HEK293 (cell line): ENCODE measurements at regions not wholly inside any gene's neighbourhood (a gene's known extent, or its start where the extent isn't known, plus 50 kb on each side); places are given as distances from the start of the nearest gene placed in this dataset.

Experiments used
- CTCF ChIA-PET: fragments of 350-600 bp; formaldehyde crosslinking; extraction: SDS; loops from one replicate; lab custom pipeline; 2021; ENCODE audit warnings: antibody characterized with exemption; lab: Yijun Ruan, JAX
- POLR2A ChIA-PET: fragments of 300-600 bp; formaldehyde crosslinking; extraction: SDS; loops from one replicate; lab custom pipeline; 2020; ENCODE audit warnings: antibody characterized with exemption, inconsistent platforms; lab: Yijun Ruan, JAX
- H3K27ac ChIP-seq: fragments of 200-500 bp; sonication (Bioruptor generic); 2 replicates; pipeline ENCODE4 v1.5.1; 2014; ENCODE audit warnings: low read depth, low read length, control low read depth, inconsistent platforms; ENCODE audit errors: extremely low read depth
- H3K36me3 ChIP-seq, 2 experiments: fragments of 200-500 bp in 1 of 2; sonication (Bioruptor generic) in 1 of 2; 1 replicate in 1 of 2; 2 replicates in 1 of 2; pipeline ENCODE4 v1.5.1; 2014 to 2017; ENCODE audit warnings: inconsistent platforms in 2 of 2, low read length in 2 of 2; ENCODE audit not compliant: control insufficient read depth in 2 of 2, insufficient read depth in 1 of 2
- H3K4me1 ChIP-seq: fragments of 200-500 bp; sonication (Bioruptor generic); 2 replicates; pipeline ENCODE4 v1.5.1; 2014; ENCODE audit warnings: mild to moderate bottlenecking, low read length, inconsistent platforms; ENCODE audit not compliant: control insufficient read depth, insufficient read depth
- H3K4me3 ChIP-seq: 2 replicates; pipeline ENCODE4 v1.5.1; 2011; ENCODE audit warnings: low read depth, mild to moderate bottlenecking, control low read depth, low read length, moderate library complexity
- H3K9me3 ChIP-seq: fragments of 200-500 bp; sonication (Bioruptor generic); 2 replicates; pipeline ENCODE4 v1.5.1; 2014; ENCODE audit warnings: low read depth, low read length, inconsistent platforms; ENCODE audit not compliant: control insufficient read depth, insufficient read depth
- BCL11B ChIP-seq: fragments of 450-650 bp; formaldehyde crosslinking; IDR thresholded peaks from 2 replicates; pipeline ENCODE4 v1.5.1; 2016; ENCODE audit warnings: low read depth, missing biosample characterization, missing genetic modification characterization
- FEZF1 ChIP-seq: fragments of 450-650 bp; formaldehyde crosslinking; IDR thresholded peaks from 2 replicates; pipeline ENCODE4 v1.5.1; 2016; ENCODE audit warnings: missing biosample characterization, missing genetic modification characterization
- GLIS1 ChIP-seq: fragments of 450-650 bp; formaldehyde crosslinking; IDR thresholded peaks from 2 replicates; pipeline ENCODE4 v1.5.1; 2016; ENCODE audit warnings: missing biosample characterization, missing genetic modification characterization
- HOXC10 ChIP-seq: sonication (generic); formaldehyde crosslinking; IDR thresholded peaks from 2 replicates; pipeline ENCODE4 v1.8.1; 2023; ENCODE audit warnings: mild to moderate bottlenecking, missing genetic modification reagents
- HOXD13 ChIP-seq: sonication (generic); formaldehyde crosslinking; IDR thresholded peaks from 2 replicates; pipeline ENCODE4 v1.8.0; 2022; ENCODE audit warnings: missing genetic modification reagents, borderline replicate concordance
- REPIN1 ChIP-seq: fragments of 450-650 bp; formaldehyde crosslinking; IDR thresholded peaks from 2 replicates; pipeline ENCODE4 v1.5.1; 2017; ENCODE audit warnings: missing biosample characterization, missing genetic modification characterization, low read depth
- ZBTB17 ChIP-seq: fragments of 450-650 bp; formaldehyde crosslinking; IDR thresholded peaks from 2 replicates; pipeline ENCODE4 v1.5.1; 2016; ENCODE audit warnings: missing biosample characterization, missing genetic modification characterization
- ZBTB20 ChIP-seq: fragments of 450-650 bp; formaldehyde crosslinking; IDR thresholded peaks from 2 replicates; pipeline ENCODE4 v1.5.1; 2016; ENCODE audit warnings: missing biosample characterization, missing genetic modification characterization
- ZIC2 ChIP-seq: fragments of 450-650 bp; formaldehyde crosslinking; IDR thresholded peaks from 2 replicates; pipeline ENCODE4 v1.5.1; 2016; ENCODE audit warnings: missing biosample characterization, missing genetic modification characterization
- ZNF112 ChIP-seq: fragments of 450-650 bp; formaldehyde crosslinking; IDR thresholded peaks from 2 replicates; pipeline ENCODE4 v1.5.0; 2017; ENCODE audit warnings: missing biosample characterization, missing genetic modification characterization
- ZNF169 ChIP-seq: fragments of 450-650 bp; formaldehyde crosslinking; IDR thresholded peaks from 2 replicates; pipeline ENCODE4 v1.5.1; 2016; ENCODE audit warnings: missing biosample characterization, missing genetic modification characterization
- ZNF292 ChIP-seq: fragments of 450-650 bp; formaldehyde crosslinking; IDR thresholded peaks from 2 replicates; pipeline ENCODE4 v1.5.1; 2016; ENCODE audit warnings: low read depth, missing biosample characterization, missing genetic modification characterization, borderline replicate concordance
- ZNF404 ChIP-seq: fragments of 450-650 bp; formaldehyde crosslinking; IDR thresholded peaks from 2 replicates; pipeline ENCODE4 v1.5.1; 2017; ENCODE audit warnings: missing biosample characterization, missing genetic modification characterization
- ZNF426 ChIP-seq: fragments of 450-650 bp; formaldehyde crosslinking; IDR thresholded peaks from 2 replicates; pipeline ENCODE4 v1.5.1; 2017; ENCODE audit warnings: missing biosample characterization, missing genetic modification characterization, mild to moderate bottlenecking, inconsistent platforms, moderate library complexity
- ZNF473 ChIP-seq: fragments of 450-650 bp; formaldehyde crosslinking; IDR thresholded peaks from 2 replicates; pipeline ENCODE4 v1.5.1; 2017; ENCODE audit warnings: missing biosample characterization, missing genetic modification characterization
- ZNF585B ChIP-seq: fragments of 450-650 bp; formaldehyde crosslinking; IDR thresholded peaks from 2 replicates; pipeline ENCODE4 v1.5.1; 2016; ENCODE audit warnings: missing biosample characterization, missing genetic modification characterization
- ZNF600 ChIP-seq: fragments of 450-650 bp; formaldehyde crosslinking; IDR thresholded peaks from 2 replicates; pipeline ENCODE4 v1.5.1; 2016; ENCODE audit warnings: missing biosample characterization, missing genetic modification characterization
- ZNF677 ChIP-seq: fragments of 450-650 bp; IDR thresholded peaks from 2 replicates; pipeline ENCODE4 v1.5.0; 2018; ENCODE audit warnings: missing biosample characterization, mild to moderate bottlenecking, missing genetic modification characterization, moderate library complexity
- ZSCAN23 ChIP-seq: fragments of 450-650 bp; formaldehyde crosslinking; IDR thresholded peaks from 2 replicates; pipeline ENCODE4 v1.5.1; 2016; ENCODE audit warnings: missing biosample characterization, missing genetic modification characterization
- TF ChIP-seq, protein P1 (sequence below): fragments of 450-650 bp; formaldehyde crosslinking; IDR thresholded peaks from 2 replicates; pipeline ENCODE4 v1.5.1; 2016; ENCODE audit warnings: missing biosample characterization, missing genetic modification characterization
- TF ChIP-seq, protein P2 (sequence below): fragments of 450-650 bp; formaldehyde crosslinking; IDR thresholded peaks from 2 replicates; pipeline ENCODE4 v1.5.1; 2017; ENCODE audit warnings: missing biosample characterization, missing genetic modification characterization
- TF ChIP-seq, protein P3 (sequence below): fragments of 450-650 bp; formaldehyde crosslinking; conservative IDR thresholded peaks from 2 replicates; pipeline ENCODE4 v1.5.1; 2016; ENCODE audit warnings: low read depth, missing biosample characterization, missing genetic modification characterization
- TF ChIP-seq, protein P4 (sequence below): fragments of 450-650 bp; formaldehyde crosslinking; IDR thresholded peaks from 2 replicates; pipeline ENCODE4 v1.5.1; 2016; ENCODE audit warnings: missing biosample characterization, missing genetic modification characterization
- TF ChIP-seq, protein P5 (sequence below): fragments of 450-650 bp; formaldehyde crosslinking; IDR thresholded peaks from 2 replicates; pipeline ENCODE4 v1.5.1; 2016; ENCODE audit warnings: missing biosample characterization, missing genetic modification characterization

DNA sequence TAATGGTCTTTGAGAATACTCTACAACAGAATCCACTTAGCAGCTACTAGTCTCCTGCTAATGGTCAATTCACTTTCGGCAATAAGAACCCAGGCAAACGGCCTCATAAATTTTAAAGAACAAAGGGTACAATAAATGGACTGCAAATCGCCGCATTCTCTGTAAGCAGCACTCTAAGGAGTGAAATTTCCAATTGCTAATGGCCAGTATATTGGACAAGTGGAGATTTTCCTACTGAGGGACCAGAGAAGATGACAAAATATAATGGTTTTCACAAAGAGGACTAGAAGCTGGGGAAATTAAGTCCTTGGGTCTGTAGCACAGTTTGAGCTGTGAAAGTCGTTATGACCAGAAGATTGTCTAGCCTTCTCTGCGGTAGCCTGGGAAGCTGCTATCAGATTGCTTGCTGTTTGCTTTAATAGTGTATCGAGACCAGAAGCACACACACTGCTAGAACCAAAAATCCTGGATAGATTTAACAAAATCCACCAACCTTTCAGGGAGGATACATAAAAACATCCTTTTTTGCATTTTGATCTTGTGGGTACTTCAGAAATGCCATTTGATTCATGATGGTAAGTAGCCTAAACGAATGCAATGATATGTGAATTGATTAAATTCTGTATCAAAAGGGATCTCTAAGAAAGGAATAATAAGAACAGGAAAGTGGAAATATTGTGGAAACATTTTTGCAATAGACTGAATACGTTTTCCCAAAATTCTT lies 53.6 kb upstream of the ATP8B1 start:
- CTCF ChIA-PET: interaction anchor here (0.6 to 0.9 kb wide), 3 partner anchors 24 to 227 kb away, joined by 3 to 4 read pairs (median 3); no protein-coding TSS in a partner anchor
- Histone ChIP-seq H3K9me3 (no peaks in the 10 kb centered on the region), H3K4me3 (no peak overlapping the region), H3K27ac (no peak overlapping the region), H3K4me1 (no peaks in the 10 kb centered on the region), H3K36me3 (no peaks in the 10 kb centered on the region)
- TF ChIP-seq ZSCAN23 (no peak), ZIC2 (no peak), ZNF600 (tag by site-specific recombination) (no peak), ZNF169 (tag by site-specific recombination) (no peak), ZNF473 (tag by site-specific recombination) (no peak), BCL11B (tag by site-specific recombination) (no peak), HOXC10 (CRISPR knock-in tag) (no peak), ZNF585B (tag by site-specific recombination) (no peak), HOXD13 (CRISPR knock-in tag) (no peak), ZBTB20 (tag by site-specific recombination) (no peak)
- TF ChIP-seq, protein P1, sequence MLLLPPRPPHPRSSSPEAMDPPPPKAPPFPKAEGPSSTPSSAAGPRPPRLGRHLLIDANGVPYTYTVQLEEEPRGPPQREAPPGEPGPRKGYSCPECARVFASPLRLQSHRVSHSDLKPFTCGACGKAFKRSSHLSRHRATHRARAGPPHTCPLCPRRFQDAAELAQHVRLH (tag by site-specific recombination): no peak
- TF ChIP-seq, protein P2, sequence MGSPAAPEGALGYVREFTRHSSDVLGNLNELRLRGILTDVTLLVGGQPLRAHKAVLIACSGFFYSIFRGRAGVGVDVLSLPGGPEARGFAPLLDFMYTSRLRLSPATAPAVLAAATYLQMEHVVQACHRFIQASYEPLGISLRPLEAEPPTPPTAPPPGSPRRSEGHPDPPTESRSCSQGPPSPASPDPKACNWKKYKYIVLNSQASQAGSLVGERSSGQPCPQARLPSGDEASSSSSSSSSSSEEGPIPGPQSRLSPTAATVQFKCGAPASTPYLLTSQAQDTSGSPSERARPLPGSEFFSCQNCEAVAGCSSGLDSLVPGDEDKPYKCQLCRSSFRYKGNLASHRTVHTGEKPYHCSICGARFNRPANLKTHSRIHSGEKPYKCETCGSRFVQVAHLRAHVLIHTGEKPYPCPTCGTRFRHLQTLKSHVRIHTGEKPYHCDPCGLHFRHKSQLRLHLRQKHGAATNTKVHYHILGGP (tag by site-specific recombination): no peak
- TF ChIP-seq, protein P3, sequence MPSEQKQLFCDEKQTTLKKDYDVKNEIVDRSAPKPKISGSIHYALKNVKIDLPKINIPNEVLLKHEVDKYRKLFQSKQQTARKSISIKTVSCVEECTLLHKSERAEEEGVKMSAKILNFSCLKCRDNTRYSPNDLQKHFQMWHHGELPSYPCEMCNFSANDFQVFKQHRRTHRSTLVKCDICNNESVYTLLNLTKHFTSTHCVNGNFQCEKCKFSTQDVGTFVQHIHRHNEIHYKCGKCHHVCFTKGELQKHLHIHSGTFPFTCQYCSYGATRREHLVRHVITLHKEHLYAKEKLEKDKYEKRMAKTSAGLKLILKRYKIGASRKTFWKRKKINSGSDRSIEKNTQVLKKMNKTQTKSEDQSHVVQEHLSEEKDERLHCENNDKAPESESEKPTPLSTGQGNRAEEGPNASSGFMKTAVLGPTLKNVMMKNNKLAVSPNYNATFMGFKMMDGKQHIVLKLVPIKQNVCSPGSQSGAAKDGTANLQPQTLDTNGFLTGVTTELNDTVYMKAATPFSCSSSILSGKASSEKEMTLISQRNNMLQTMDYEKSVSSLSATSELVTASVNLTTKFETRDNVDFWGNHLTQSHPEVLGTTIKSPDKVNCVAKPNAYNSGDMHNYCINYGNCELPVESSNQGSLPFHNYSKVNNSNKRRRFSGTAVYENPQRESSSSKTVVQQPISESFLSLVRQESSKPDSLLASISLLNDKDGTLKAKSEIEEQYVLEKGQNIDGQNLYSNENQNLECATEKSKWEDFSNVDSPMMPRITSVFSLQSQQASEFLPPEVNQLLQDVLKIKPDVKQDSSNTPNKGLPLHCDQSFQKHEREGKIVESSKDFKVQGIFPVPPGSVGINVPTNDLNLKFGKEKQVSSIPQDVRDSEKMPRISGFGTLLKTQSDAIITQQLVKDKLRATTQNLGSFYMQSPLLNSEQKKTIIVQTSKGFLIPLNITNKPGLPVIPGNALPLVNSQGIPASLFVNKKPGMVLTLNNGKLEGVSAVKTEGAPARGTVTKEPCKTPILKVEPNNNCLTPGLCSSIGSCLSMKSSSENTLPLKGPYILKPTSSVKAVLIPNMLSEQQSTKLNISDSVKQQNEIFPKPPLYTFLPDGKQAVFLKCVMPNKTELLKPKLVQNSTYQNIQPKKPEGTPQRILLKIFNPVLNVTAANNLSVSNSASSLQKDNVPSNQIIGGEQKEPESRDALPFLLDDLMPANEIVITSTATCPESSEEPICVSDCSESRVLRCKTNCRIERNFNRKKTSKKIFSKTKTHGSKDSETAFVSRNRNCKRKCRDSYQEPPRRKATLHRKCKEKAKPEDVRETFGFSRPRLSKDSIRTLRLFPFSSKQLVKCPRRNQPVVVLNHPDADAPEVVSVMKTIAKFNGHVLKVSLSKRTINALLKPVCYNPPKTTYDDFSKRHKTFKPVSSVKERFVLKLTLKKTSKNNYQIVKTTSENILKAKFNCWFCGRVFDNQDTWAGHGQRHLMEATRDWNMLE (tag by site-specific recombination): no peak
- POLR2A ChIA-PET: no interaction called here

DNA sequence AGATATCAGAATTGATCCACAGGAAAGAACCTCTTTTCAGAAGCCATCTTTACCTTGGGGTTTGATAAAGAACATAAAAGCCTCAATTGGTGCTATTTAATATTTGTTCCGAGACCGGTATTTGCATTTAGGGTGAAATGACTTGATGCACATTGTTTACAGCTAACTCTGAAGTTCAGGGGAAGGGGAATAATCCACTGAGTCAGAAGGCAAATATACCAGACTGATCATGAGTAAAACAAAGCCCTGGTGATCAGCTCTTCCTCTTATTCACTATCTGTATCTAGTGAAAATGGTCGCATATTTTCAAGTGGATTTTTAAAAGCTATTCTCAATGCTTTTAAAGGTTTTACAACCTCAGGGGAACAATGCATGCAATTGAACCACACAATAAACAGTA lies 53.0 kb upstream of the ATP8B1 start:
- ChIA-PET CTCF (interaction anchor here (0.6 to 0.9 kb wide), 4 partner anchors 25 to 1202 kb away, joined by 3 to 4 read pairs (median 3); no protein-coding TSS in a partner anchor), POLR2A (no interaction called here)
- Histone ChIP-seq H3K4me1 (no peaks in the 10 kb centered on the region), H3K9me3 (no peaks in the 10 kb centered on the region), H3K36me3 (no peaks in the 10 kb centered on the region), H3K4me3 (no peak overlapping the region), H3K27ac (no peak overlapping the region)
- no peak for TF ChIP-seq REPIN1 (tag by site-specific recombination)
- TF ChIP-seq GLIS1 (tag by site-specific recombination): no peak
- TF ChIP-seq ZNF677 (tag by site-specific recombination): no peak
- TF ChIP-seq ZNF169 (tag by site-specific recombination): no peak
- TF ChIP-seq, protein P4, sequence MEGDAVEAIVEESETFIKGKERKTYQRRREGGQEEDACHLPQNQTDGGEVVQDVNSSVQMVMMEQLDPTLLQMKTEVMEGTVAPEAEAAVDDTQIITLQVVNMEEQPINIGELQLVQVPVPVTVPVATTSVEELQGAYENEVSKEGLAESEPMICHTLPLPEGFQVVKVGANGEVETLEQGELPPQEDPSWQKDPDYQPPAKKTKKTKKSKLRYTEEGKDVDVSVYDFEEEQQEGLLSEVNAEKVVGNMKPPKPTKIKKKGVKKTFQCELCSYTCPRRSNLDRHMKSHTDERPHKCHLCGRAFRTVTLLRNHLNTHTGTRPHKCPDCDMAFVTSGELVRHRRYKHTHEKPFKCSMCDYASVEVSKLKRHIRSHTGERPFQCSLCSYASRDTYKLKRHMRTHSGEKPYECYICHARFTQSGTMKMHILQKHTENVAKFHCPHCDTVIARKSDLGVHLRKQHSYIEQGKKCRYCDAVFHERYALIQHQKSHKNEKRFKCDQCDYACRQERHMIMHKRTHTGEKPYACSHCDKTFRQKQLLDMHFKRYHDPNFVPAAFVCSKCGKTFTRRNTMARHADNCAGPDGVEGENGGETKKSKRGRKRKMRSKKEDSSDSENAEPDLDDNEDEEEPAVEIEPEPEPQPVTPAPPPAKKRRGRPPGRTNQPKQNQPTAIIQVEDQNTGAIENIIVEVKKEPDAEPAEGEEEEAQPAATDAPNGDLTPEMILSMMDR: no peak
- TF ChIP-seq ZBTB17 (tag by site-specific recombination): no peak
- TF ChIP-seq ZNF292 (tag by site-specific recombination): no peak
- TF ChIP-seq FEZF1: no peak
- TF ChIP-seq ZNF404: no peak
- TF ChIP-seq, protein P5, sequence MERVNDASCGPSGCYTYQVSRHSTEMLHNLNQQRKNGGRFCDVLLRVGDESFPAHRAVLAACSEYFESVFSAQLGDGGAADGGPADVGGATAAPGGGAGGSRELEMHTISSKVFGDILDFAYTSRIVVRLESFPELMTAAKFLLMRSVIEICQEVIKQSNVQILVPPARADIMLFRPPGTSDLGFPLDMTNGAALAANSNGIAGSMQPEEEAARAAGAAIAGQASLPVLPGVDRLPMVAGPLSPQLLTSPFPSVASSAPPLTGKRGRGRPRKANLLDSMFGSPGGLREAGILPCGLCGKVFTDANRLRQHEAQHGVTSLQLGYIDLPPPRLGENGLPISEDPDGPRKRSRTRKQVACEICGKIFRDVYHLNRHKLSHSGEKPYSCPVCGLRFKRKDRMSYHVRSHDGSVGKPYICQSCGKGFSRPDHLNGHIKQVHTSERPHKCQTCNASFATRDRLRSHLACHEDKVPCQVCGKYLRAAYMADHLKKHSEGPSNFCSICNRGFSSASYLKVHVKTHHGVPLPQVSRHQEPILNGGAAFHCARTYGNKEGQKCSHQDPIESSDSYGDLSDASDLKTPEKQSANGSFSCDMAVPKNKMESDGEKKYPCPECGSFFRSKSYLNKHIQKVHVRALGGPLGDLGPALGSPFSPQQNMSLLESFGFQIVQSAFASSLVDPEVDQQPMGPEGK (tag by site-specific recombination): no peak
- TF ChIP-seq ZNF426 (tag by site-specific recombination): no peak
- TF ChIP-seq ZNF112: no peak
